H54 (cell line): ENCODE measurements at regions not wholly inside any gene's neighbourhood (a gene's known extent, or its start where the extent isn't known, plus 50 kb on each side); places are given as distances from the start of the nearest gene placed in this dataset.
"Not testable (repeated sequence)": the region's sequence is repeated elsewhere in the genome, so short reads cannot be mapped to it uniquely, and the experiment has no call there.

Source experiments
- DNase-seq: peaks from one replicate; pipeline ENCODE4 v3.0.0; 2011; ENCODE audit warnings: low spot score, mixed read lengths; ENCODE audit not compliant: insufficient read length
- FAIRE-seq: peaks from 3 replicates; lab custom pipeline; 2011; peaks lifted over from hg19 to GRCh38; lab: Jason Lieb, UNC
- POLR2A ChIP-seq: IDR thresholded peaks from 2 replicates; pipeline ENCODE4 v1.6.1; 2011; ENCODE audit warnings: low read depth, mild to moderate bottlenecking, low read length

DNA sequence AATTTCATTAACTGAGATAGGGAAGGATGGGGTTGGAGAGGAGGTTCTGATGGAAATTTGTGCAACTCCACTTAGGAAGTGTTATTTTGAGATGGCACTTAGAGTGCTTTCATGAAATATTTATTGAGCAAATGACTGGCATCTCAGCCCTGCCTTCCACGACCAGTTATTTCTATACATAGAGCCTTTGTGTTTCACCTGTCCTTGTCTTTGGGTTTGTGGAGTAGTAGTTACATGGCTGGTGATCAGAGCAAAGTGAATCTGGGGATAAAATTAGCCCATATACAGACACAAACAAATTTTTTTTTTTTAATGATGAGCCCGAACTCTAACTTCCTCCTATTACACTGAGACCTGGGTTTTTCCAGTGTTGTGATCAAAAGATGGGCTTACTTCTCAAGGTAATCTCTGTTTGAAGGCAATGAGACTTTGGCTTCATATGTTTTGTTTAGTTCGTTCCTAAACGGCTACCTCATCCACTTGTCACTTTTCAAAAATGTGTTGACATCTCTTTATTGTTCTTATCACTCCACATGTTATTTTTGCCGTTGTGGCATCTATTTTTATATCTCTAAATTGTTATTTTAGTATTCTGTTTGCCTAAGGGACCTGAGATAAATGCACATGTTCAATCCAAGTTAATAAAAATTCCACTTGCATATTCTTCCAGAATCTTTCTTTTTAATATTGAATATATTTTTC, 120.2 kb upstream of the FOLH1 start:
- DNase-seq, FAIRE-seq: not testable (repeated sequence)

DNA sequence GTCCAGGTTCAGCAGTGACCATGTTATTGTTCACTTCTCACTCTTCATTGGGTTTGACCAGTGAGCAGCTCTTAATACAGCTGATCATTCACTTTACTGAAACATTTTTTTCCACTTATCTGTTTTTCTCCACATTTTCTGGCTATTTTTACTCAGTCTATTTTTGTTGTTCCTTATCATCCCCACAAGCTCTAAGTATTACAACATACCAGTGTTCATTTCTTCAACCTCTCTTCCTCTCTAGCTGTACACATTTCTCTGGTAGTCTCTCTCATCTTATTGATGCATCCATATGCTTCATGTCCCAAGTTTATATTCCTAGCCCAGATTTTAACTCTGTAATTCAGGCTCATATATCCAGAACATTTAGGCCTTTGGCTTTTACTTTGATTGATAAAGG, 119.4 kb upstream of the FOLH1 start:
- FAIRE-seq = peak; percentile 30
- DNase-seq = not testable (repeated sequence)

DNA sequence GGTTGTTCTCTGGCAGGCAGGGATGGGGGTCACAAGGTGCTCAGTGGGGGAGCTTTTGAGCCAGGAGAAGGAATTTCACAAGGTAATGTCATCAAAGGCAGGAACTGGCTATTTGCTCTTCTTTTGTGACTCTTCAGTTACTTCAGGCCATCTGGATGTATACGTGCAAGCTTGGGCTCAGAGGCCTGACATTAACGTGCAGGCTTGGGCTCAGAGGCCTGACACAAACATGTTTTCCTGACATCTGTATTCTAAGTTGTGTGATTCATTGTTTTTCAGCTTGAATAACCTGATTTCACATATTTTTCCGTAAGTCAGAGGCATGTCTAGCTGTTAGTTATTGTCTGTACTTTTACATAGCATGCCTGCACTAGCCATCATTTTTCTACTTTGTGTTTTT, 118.2 kb upstream of the FOLH1 start:
- not testable (repeated sequence) for DNase-seq

DNA sequence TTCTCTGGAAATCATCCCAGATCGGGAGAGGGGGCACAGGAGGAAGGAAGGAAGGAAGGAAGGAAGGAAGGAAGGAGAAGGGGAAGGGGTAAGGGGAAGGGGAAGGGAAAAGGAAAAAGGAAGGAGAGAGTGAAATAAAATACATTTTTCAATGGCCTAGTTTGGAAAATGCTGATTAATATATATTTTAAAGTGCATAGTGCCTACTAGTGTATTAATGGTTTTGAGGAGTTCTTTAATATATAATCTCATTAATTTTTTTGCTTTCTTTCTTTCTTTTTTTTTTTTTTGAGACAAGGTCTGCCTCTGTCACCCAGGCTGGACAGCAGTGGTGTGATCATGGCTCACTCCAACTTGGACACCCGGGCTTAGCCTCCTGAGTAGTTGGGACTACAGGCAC, 107.8 kb upstream of the FOLH1 start:
- DNase-seq (no peak), FAIRE-seq (no peak)
- TF ChIP-seq POLR2A = no peak

More for the DNA sequence above, 118.2 kb upstream of the FOLH1 start:
- FAIRE-seq = not testable (repeated sequence)

DNA sequence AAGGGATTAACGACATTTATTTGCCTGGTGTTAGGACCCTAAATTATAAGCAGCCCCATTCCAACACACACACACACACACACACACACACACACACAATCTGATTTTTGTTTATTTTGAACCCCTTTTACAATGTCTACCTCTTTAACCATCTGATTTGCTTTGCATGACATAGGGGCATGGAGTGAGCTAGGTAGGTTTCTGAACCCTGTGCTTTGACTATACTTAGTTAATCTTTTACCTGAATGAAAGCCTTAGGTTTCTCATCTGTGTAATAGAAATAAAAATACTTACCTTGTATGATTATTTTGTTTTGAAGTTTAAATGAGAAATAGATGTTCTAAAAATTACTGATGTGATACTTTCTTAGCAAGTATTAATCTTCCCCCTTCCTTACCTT, 94.7 kb upstream of the FOLH1 start:
- no peak for TF ChIP-seq POLR2A
- FAIRE-seq = no peak
- no peak for DNase-seq

DNA sequence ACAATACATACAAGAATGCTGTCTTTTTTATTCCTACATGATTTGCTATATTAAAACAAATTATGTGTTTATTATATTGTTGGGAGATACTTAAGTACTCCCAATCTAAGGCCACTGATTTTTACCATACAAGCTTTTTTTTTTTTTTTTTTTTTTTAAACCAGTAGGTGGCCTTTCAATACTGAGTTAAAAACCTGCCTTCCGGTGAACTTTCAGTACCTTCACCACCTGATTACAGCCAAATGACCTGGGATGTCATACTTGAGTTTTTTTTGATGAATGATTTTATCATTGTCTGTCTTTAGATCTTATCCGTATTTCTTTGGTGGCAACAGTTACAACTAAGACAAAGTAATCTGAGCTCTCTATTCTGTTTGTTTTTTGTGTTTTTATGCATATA, 94.0 kb upstream of the FOLH1 start:
- TF ChIP-seq POLR2A = no peak
- FAIRE-seq (no peak), DNase-seq (no peak)

DNA sequence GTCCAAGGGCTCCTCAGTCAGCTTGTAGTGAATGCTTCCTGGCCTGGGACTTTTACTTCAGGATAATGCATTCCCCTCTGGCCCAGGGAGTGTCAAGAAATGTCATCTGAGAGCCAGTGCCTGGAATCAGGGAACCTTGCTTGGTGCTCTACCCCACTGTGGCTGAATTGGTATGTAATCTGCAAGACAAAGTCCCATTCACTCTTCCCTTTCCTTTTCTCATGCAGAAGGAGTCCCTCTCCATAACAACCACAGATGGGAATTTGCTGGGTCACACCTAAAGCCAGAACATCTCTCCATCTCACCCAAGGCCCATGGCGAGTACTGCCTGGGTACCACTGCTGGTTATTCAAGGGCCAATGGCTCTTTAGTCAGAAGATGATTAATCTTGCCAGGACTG, 89.6 kb upstream of the FOLH1 start:
- not testable (repeated sequence) for DNase-seq, FAIRE-seq

DNA sequence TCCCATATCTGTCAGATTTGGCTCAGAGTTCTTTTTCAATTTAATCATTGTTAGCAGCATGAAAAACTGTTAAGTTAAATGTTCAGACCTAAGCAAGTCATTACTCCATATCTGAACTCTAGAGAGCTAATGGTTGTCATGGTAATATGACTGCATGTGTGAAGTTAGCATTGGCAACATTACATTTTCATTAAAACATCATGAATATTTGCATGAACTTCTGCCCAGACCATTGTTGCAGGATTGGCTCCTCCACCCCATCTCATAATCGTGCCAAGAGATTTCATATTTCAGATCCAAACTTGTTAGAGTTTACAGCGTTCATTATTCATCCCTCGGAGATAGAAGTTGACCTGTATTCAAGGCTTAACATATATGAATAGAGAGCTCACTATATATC, 75.5 kb upstream of the FOLH1 start:
- DNase-seq, FAIRE-seq: not testable (repeated sequence)

DNA sequence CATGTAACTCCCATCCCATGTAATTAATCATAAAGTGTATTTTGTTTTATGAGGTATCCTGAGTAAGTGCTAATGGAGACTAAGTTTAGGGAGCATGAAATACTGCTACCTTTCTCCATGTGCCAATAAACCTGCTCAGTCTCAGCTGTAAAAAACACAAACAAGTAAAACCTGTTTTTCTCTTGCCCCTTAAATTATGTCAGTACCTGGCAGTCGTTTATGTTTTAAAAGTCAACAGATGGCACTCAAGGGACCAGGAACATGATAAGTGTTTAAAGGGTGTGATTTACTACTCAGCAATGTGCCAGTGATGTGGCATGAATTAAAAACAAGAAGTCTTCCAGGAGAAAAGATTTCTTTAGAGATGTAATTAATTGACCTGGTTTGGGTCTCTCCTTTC, 74.9 kb upstream of the FOLH1 start:
- DNase-seq, FAIRE-seq: not testable (repeated sequence)

DNA sequence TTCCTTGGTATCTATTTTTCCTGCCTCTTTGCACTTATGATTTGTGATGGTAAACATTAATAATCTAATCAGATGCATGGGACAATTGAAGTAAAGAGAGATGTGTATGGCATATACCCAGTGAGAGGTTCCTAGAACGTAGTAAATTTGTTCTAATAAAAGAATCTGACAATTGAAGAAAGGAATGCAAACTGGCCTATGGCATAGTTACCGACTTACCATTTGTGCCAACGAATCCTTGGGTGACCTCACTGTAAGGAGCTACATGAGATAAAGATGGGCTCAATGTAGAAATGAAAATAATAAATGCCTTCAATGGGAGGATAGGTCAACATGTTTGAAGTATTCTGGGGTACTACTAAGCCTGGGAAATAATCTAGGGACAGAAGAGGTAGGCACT, 73.7 kb upstream of the FOLH1 start:
- FAIRE-seq, DNase-seq: not testable (repeated sequence)

DNA sequence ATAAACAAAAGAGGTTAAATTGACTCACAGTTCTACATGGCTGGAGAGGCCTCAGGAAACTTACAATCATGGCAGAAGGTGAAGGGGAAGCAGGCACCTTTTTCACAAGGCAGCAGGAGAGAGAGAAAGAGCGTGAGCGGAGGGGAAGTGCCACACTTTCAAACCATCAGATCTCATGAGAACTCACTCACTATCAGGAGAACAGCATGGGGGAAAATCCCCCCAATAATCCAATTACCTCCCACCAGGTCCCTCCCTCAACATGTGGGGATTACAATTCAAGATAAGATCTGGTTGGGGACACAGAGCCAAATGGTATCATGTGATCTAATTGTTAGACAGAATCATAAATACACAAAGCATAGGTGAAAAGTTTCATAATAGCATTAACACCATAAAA, 69.5 kb upstream of the FOLH1 start:
- FAIRE-seq, DNase-seq: not testable (repeated sequence)
